Fibroblast of lung (primary cell): ENCODE measurements at regions not wholly inside any gene's neighbourhood (a gene's known extent, or its start where the extent isn't known, plus 50 kb on each side); places are given as distances from the start of the nearest gene placed in this dataset.

ENCODE experiments used
- DNase-seq, 2 donors: peaks; one replicate each; pipeline versions ENCODE4 v3.0.0 to v3.0.0-alpha.2; 2010; ENCODE audit warnings: low read depth in 2 of 2
- H2AFZ ChIP-seq: 2 replicates; pipeline ENCODE4 v1.5.1; 2012; ENCODE audit warnings: low read length, control low read depth, inconsistent platforms
- H3K27ac ChIP-seq: 2 replicates; pipeline ENCODE4 v1.5.1; 2011; ENCODE audit warnings: low read length, control low read depth; ENCODE audit not compliant: insufficient read depth
- H3K27me3 ChIP-seq: 2 replicates; pipeline ENCODE4 v1.5.1; 2011; ENCODE audit warnings: mild to moderate bottlenecking, low read length; ENCODE audit not compliant: control insufficient read depth, insufficient read depth
- H3K36me3 ChIP-seq: 2 replicates; pipeline ENCODE4 v1.5.1; 2011; ENCODE audit warnings: low read length; ENCODE audit not compliant: control insufficient read depth, insufficient read depth
- H3K4me1 ChIP-seq: 2 replicates; pipeline ENCODE4 v1.5.1; 2011; ENCODE audit warnings: low read length; ENCODE audit not compliant: control insufficient read depth, insufficient read depth; ENCODE audit errors: extremely low read depth
- H3K4me2 ChIP-seq: 2 replicates; pipeline ENCODE4 v1.5.1; 2011; ENCODE audit warnings: low read length, control low read depth; ENCODE audit not compliant: insufficient read depth; ENCODE audit errors: extremely low read depth
- H3K4me3 ChIP-seq, 4 experiments: fragments of 200-600 bp in 1 of 4; sonication (generic) in 1 of 4; replicated peaks in 1 of 4; 2 replicates each; pipeline ENCODE4 v1.5.1; 2011 to 2016; ENCODE audit warnings: low read length in 4 of 4, low read depth in 3 of 4, mild to moderate bottlenecking in 3 of 4, control low read depth in 2 of 4, inconsistent platforms in 1 of 4, mixed read lengths in 1 of 4; ENCODE audit not compliant: insufficient read depth in 1 of 4; ENCODE audit errors: control extremely low read depth in 1 of 4
- H3K79me2 ChIP-seq: 2 replicates; pipeline ENCODE4 v1.5.1; 2012; ENCODE audit warnings: mild to moderate bottlenecking, low read length, inconsistent platforms; ENCODE audit not compliant: control insufficient read depth, insufficient read depth
- H3K9ac ChIP-seq: 2 replicates; pipeline ENCODE4 v1.5.1; 2011; ENCODE audit warnings: mild to moderate bottlenecking, low read length, control low read depth; ENCODE audit not compliant: insufficient read depth
- H3K9me3 ChIP-seq: 2 replicates; pipeline ENCODE4 v1.5.1; 2012; ENCODE audit warnings: low read depth, low read length; ENCODE audit not compliant: control insufficient read depth, insufficient read depth
- H4K20me1 ChIP-seq: 2 replicates; pipeline ENCODE4 v1.5.1; 2011; ENCODE audit warnings: low read length; ENCODE audit not compliant: control insufficient read depth, insufficient read depth; ENCODE audit errors: extremely low read depth
- CTCF ChIP-seq, 2 donors: IDR thresholded peaks in 1 of 2; conservative IDR thresholded peaks in 1 of 2; 1 replicate in 1 of 2; 2 replicates in 1 of 2; pipeline ENCODE4 v1.5.1; 2011 to 2012; ENCODE audit warnings: low read length in 2 of 2, control low read depth in 1 of 2, inconsistent platforms in 1 of 2, low read depth in 1 of 2, mild to moderate bottlenecking in 1 of 2
- EZH2 ChIP-seq: IDR thresholded peaks from 2 replicates; pipeline ENCODE4 v1.5.1; 2012; ENCODE audit warnings: low read length, control low read depth, mild to moderate bottlenecking; ENCODE audit errors: missing control alignments

GRCh38 chr16:85380905-85381737 is 232.0 kb upstream of the GSE1 start:
- Histone ChIP-seq H3K4me2 (no peak overlapping the region), H4K20me1 (peaks cover 2% of the 10 kb centered on the region), H3K4me1 (peaks cover 3% of the 10 kb centered on the region), H3K9ac (no peak overlapping the region), H2AFZ (no peak overlapping the region), H3K79me2 (no peaks in the 10 kb centered on the region), H3K4me3 (no peak overlapping the region), H3K36me3 (no peaks in the 10 kb centered on the region), H3K27me3 (no peaks in the 10 kb centered on the region), H3K9me3 (no peaks in the 10 kb centered on the region), H3K27ac (no peak overlapping the region)
- DNase-seq = no peak
- no peak for TF ChIP-seq CTCF (conservative IDR thresholded peaks at IDR 0.05 in 1 of 2, IDR thresholded peaks at IDR 0.05 in 1 of 2; ENCODE audit: low read depth in 1 of 2, low read length in 2 of 2)
- TF ChIP-seq EZH2 = no peak

- H3K4me2 ChIP-seq = peak overlapping the region; percentile 44
- no peaks in the 10 kb centered on the region for H3K9me3 ChIP-seq
- peaks cover 2% of the 10 kb centered on the region for H4K20me1 ChIP-seq
- H3K9ac ChIP-seq = no peak overlapping the region
- TF ChIP-seq CTCF (conservative IDR thresholded peaks at IDR 0.05 in 1 of 2, IDR thresholded peaks at IDR 0.05 in 1 of 2; ENCODE audit: low read depth in 1 of 2, low read length in 2 of 2) (no peak), EZH2 (no peak)
- DNase-seq = peak in 1 of 2 donors; percentile 88
- H2AFZ ChIP-seq = no peak overlapping the region
- no peak overlapping the region for H3K27ac ChIP-seq
- no peaks in the 10 kb centered on the region for H3K36me3 ChIP-seq
- H3K4me3 ChIP-seq = no peak overlapping the region
- H3K4me1 ChIP-seq = peaks cover 3% of the 10 kb centered on the region
- no peaks in the 10 kb centered on the region for H3K79me2 ChIP-seq
- no peaks in the 10 kb centered on the region for H3K27me3 ChIP-seq
Measured at GRCh38 chr16:85381738-85382592, 231.2 kb upstream of the GSE1 start.

- H3K9me3 ChIP-seq = no peaks in the 10 kb centered on the region
- H3K4me2 ChIP-seq = no peak overlapping the region
- DNase-seq = no peak
- no peaks in the 10 kb centered on the region for H3K36me3 ChIP-seq
- no peak overlapping the region for H3K9ac ChIP-seq
- no peak overlapping the region for H2AFZ ChIP-seq
- no peak overlapping the region for H3K27ac ChIP-seq
- peaks cover 2% of the 10 kb centered on the region for H4K20me1 ChIP-seq
- H3K27me3 ChIP-seq = no peaks in the 10 kb centered on the region
- H3K4me1 ChIP-seq = peaks cover 3% of the 10 kb centered on the region
- H3K79me2 ChIP-seq = no peaks in the 10 kb centered on the region
- H3K4me3 ChIP-seq = no peak overlapping the region
- TF ChIP-seq CTCF (conservative IDR thresholded peaks at IDR 0.05 in 1 of 2, IDR thresholded peaks at IDR 0.05 in 1 of 2; ENCODE audit: low read depth in 1 of 2, low read length in 2 of 2) = no peak
- TF ChIP-seq EZH2 = no peak
Measured at GRCh38 chr16:85382717-85383118, 230.4 kb upstream of the GSE1 start.
